Hepatocyte (in vitro differentiated cells): ENCODE measurements at regions not wholly inside any gene's neighbourhood (a gene's known extent, or its start where the extent isn't known, plus 50 kb on each side); places are given as distances from the start of the nearest gene placed in this dataset.

Experiments used
- DNase-seq: peaks from one replicate; pipeline ENCODE4 v3.0.0-alpha.2; 2016; ENCODE audit warnings: low spot score
- H2AFZ ChIP-seq: fragments of 200-600 bp; sonication (generic); 2 replicates; pipeline ENCODE4 v1.6.0; 2016; ENCODE audit warnings: antibody characterized with exemption, mild to moderate bottlenecking
- H3K27ac ChIP-seq: fragments of 200-600 bp; sonication (generic); 2 replicates; pipeline ENCODE4 v1.5.1; 2016; ENCODE audit warnings: mild to moderate bottlenecking
- H3K27me3 ChIP-seq: fragments of 200-600 bp; sonication (generic); 2 replicates; pipeline ENCODE4 v1.6.1; 2016
- H3K36me3 ChIP-seq: fragments of 200-600 bp; sonication (generic); replicated peaks from 2 replicates; pipeline ENCODE4 v1.5.1; 2016; ENCODE audit warnings: low read depth; ENCODE audit not compliant: insufficient read depth
- H3K4me1 ChIP-seq: fragments of 200-600 bp; sonication (generic); 2 replicates; pipeline ENCODE4 v1.5.1; 2016; ENCODE audit warnings: mild to moderate bottlenecking, moderate library complexity; ENCODE audit not compliant: insufficient read depth
- H3K4me2 ChIP-seq: fragments of 200-600 bp; sonication (generic); 2 replicates; pipeline ENCODE4 v1.6.0; 2016
- H3K4me3 ChIP-seq: fragments of 200-600 bp; sonication (generic); 2 replicates; pipeline ENCODE4 v1.5.1; 2016; ENCODE audit warnings: mild to moderate bottlenecking
- H3K79me2 ChIP-seq: fragments of 200-600 bp; sonication (generic); 2 replicates; pipeline ENCODE4 v1.6.0; 2017; ENCODE audit warnings: mild to moderate bottlenecking
- H3K9me2 ChIP-seq: fragments of 200-600 bp; sonication (generic); replicated peaks from 2 replicates; pipeline ENCODE4 v1.6.0; 2017; ENCODE audit warnings: mild to moderate bottlenecking; ENCODE audit not compliant: insufficient read depth
- H3K9me3 ChIP-seq: fragments of 200-600 bp; sonication (generic); 2 replicates; pipeline ENCODE4 v1.5.1; 2016; ENCODE audit warnings: low read depth, mild to moderate bottlenecking
- H4K20me1 ChIP-seq: fragments of 200-600 bp; sonication (generic); 2 replicates; pipeline ENCODE4 v1.6.0; 2016; ENCODE audit warnings: mild to moderate bottlenecking; ENCODE audit not compliant: insufficient read depth, poor library complexity, severe bottlenecking
- CTCF ChIP-seq: fragments of 200-600 bp; sonication (generic); IDR thresholded peaks from 2 replicates; pipeline ENCODE4 v1.5.1; 2016; ENCODE audit warnings: antibody characterized with exemption, mild to moderate bottlenecking; ENCODE audit not compliant: poor library complexity
- EZH2 ChIP-seq: fragments of 200-600 bp; sonication (generic); IDR thresholded peaks from 2 replicates; pipeline ENCODE4 v1.6.1; 2016; ENCODE audit warnings: antibody characterized with exemption, mild to moderate bottlenecking, borderline replicate concordance
- EZH2phosphoT487 ChIP-seq: fragments of 200-600 bp; sonication (generic); IDR thresholded peaks from one replicate; pipeline ENCODE4 v1.6.1; 2018; ENCODE audit warnings: antibody characterized with exemption, mild to moderate bottlenecking, low read depth, moderate library complexity; ENCODE audit not compliant: unreplicated experiment, severe bottlenecking
- WGBS: methylation state at CpG from one replicate; pipeline ENCODE4 v1.1.6; 2016; ENCODE audit warnings: low lambda C conversion rate; ENCODE audit errors: missing lambda C conversion rate; 5-methylcytosine and 5-hydroxymethylcytosine counted together

GRCh38 chr4:19924761-19925160, 326.9 kb upstream of the SLIT2 start:
- no peak overlapping the region for H2AFZ ChIP-seq

DNA sequence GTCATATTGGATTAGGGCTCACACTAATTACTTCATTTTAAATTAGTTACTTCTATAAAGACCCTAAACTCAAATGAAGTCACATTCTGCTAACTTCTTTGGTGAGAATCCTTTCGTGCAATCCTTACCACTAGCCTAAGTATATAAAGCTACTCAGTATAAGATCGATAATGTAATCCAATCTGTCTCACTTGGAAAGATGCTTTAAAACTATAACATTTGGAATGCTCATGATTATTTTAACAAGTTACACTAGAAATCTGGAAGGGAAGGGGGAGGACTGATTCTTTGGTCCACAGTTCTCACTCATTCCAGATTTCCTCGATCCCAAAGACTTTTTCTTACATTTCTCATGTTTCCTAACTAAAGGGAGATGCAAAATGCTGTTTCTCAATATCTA, 336.4 kb upstream of the SLIT2 start:
- Histone ChIP-seq H3K9me3 (no peaks in the 10 kb centered on the region), H4K20me1 (no peaks in the 10 kb centered on the region), H3K27me3 (no peaks in the 10 kb centered on the region), H3K36me3 (no peaks in the 10 kb centered on the region), H3K4me2 (no peak overlapping the region), H3K4me1 (no peaks in the 10 kb centered on the region), H3K27ac (no peak overlapping the region), H2AFZ (no peak overlapping the region), H3K79me2 (no peaks in the 10 kb centered on the region), H3K4me3 (no peak overlapping the region), H3K9me2 (no peaks in the 10 kb centered on the region)
- TF ChIP-seq CTCF (no peak), EZH2 (no peak), EZH2phosphoT487 (no peak)
- DNase-seq: no peak
- WGBS: 97% methylated on average over 3 of the region's 3 CpGs

More at GRCh38 chr4:19924761-19925160, 326.9 kb upstream of the SLIT2 start:
- no peak for DNase-seq
- Histone ChIP-seq H3K4me1 (no peaks in the 10 kb centered on the region), H3K27me3 (no peaks in the 10 kb centered on the region), H3K4me2 (no peak overlapping the region), H3K9me3 (no peaks in the 10 kb centered on the region), H3K27ac (no peak overlapping the region), H3K4me3 (no peak overlapping the region), H4K20me1 (no peaks in the 10 kb centered on the region), H3K79me2 (no peaks in the 10 kb centered on the region), H3K9me2 (no peaks in the 10 kb centered on the region), H3K36me3 (no peaks in the 10 kb centered on the region)
- 97% methylated on average over 1 of the region's 1 CpG for WGBS
- TF ChIP-seq EZH2phosphoT487: no peak
- no peak for TF ChIP-seq EZH2
- no peak for TF ChIP-seq CTCF

- Histone ChIP-seq H3K27me3 (no peaks in the 10 kb centered on the region), H3K79me2 (no peaks in the 10 kb centered on the region), H3K4me3 (no peak overlapping the region), H3K9me2 (no peaks in the 10 kb centered on the region), H3K36me3 (no peaks in the 10 kb centered on the region), H4K20me1 (no peaks in the 10 kb centered on the region), H3K4me2 (no peak overlapping the region), H3K4me1 (no peaks in the 10 kb centered on the region), H3K9me3 (no peaks in the 10 kb centered on the region), H3K27ac (no peak overlapping the region), H2AFZ (no peak overlapping the region)
- WGBS: 71% methylated on average over 2 of the region's 2 CpGs
- TF ChIP-seq EZH2: no peak
- TF ChIP-seq EZH2phosphoT487: no peak
- TF ChIP-seq CTCF: no peak
- DNase-seq: no peak
Observed at GRCh38 chr4:19913650-19914049, 338.1 kb upstream of the SLIT2 start.
